Renal pelvis (tissue), 1 donor: ENCODE measurements at regions not wholly inside any gene's neighbourhood (a gene's known extent, or its start where the extent isn't known, plus 50 kb on each side); places are given as distances from the start of the nearest gene placed in this dataset.

Source experiments
- DNase-seq: peaks from one replicate; pipeline ENCODE4 v3.0.0-alpha.2; 2013

DNA sequence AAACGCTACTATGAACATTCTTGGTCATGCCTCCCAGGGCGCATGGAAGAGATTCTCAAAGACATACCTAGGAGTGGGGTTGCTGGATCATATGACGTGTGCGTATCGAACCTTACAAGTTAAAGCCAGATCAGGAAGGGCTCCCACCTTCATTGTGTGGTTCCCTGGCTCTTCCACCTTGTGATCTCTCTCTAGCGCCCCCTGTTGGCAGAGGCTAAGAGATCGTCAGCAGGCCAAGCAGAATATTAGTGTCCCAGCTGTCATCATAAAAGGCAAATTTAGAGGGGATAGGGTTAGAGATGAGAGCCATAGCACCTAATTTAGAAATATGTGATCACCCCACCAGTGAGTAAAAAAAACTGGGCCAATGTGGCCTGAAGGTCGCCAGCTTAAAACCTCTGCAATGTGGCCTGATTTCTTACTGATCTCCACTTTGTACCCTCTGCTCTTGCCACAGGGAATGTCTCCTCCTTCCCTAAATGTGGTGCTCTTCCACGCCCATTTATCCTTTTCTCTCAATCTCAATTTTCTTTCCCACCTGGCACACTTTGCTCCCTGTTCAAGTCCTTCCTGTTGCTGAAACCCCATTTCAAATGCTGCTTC, 91.7 kb upstream of the SHB start:
- DNase-seq = peak; percentile 30

- no peak for DNase-seq
Observed at GRCh38 chr9:38159599-38159998, 90.6 kb upstream of the SHB start.

DNA sequence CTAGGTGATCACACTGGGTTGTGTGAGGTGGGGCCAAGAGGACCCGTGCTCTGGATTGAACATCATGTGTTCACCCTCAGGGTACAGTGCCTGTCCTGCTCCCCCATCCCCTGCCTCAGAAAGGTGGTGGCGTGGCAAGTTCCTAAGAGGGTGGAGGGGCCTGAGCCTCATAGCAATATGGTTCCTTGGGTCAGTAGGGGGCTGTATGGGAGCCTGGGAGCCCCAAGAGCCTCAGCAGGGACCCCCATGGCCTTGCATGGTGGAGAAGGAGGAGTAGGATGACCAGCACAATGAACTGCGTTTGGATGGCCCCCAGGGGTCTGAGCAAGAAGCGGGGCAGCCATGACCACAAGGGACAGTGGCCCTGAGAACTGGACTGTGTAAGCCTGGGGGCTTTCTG, 89.6 kb upstream of the SHB start:
- DNase-seq = no peak

GRCh38 chr9:38157711-38158110, 88.7 kb upstream of the SHB start:
- DNase-seq = no peak

GRCh38 chr9:38154501-38155421, 85.7 kb upstream of the SHB start:
- no peak for DNase-seq

GRCh38 chr9:38153910-38154291, 84.9 kb upstream of the SHB start:
- DNase-seq = no peak

GRCh38 chr9:38153152-38153909, 84.3 kb upstream of the SHB start:
- DNase-seq = no peak

DNA sequence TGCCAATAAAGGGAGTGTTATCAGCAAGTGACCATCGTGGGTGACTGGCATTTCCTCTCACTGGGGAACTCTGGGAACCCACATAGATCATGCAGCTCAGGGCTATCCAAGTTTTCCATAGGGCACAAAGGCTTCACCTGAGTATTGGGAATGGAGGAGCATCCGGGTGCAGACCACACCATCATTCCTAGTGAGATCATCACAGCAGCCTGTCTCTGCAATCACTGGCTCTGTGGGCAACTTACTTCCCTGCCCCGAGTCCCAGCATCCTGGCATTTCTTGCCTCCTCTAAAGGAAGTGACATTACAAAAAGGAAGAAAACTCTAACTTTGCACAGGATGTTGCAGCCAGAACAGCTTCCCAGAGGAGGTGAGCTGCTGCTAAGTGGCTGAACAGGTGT, 80.6 kb upstream of the SHB start:
- DNase-seq = no peak

- DNase-seq = no peak
Observed at GRCh38 chr9:38146844-38147243, 77.8 kb upstream of the SHB start.

GRCh38 chr9:38145526-38146053, 76.6 kb upstream of the SHB start:
- DNase-seq = no peak

- no peak for DNase-seq
Observed at GRCh38 chr9:38144421-38144820, 75.4 kb upstream of the SHB start.

- no peak for DNase-seq
Observed at GRCh38 chr9:38141746-38142591, 72.9 kb upstream of the SHB start.

DNA sequence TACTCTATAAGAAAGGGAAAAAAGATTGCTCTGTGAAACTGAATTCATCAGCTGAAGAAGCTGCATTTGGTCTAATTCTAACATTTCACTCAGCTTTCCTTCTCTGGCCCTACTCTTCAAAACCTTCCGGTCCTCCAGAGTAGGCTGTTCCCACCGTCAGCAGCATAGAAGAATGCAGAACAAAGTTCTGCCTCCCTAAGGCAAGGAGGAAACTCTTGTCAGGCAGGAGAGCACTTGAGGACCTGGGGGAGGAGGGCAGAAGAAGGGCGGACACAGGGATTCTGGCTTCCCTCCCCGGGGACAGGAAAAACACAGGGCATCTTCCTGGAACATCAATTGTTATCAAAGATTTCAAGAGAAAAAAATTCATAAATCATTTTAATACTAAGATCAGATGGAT, 69.2 kb upstream of the SHB start:
- DNase-seq = no peak

- no peak for DNase-seq
Observed at GRCh38 chr9:38137342-38137741, 68.3 kb upstream of the SHB start.

GRCh38 chr9:38136386-38136785, 67.4 kb upstream of the SHB start:
- DNase-seq = no peak

GRCh38 chr9:38134611-38135237, 65.7 kb upstream of the SHB start:
- DNase-seq = no peak

GRCh38 chr9:38133595-38133994, 64.6 kb upstream of the SHB start:
- no peak for DNase-seq

DNA sequence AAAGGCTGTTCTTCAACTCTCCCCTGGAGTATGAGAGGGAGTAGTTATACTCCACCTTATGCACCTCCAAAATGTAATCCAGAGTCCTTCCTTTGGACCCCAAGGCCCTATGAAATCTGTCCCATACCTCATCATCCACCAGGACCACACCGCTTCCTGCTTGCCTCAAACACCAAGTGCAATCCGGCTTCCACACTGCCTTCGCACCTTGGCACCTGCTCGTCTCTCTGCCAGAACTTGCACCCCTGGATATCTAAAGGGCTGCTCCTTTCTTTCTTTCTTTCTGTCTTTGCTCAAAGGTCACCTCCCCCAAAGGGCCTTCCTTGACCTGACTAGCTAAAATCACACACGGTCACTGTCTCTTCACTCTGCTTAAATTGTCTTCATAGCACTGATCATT, 63.9 kb upstream of the SHB start:
- DNase-seq = no peak

- DNase-seq = no peak
Observed at GRCh38 chr9:38131729-38132128, 62.7 kb upstream of the SHB start.

DNA sequence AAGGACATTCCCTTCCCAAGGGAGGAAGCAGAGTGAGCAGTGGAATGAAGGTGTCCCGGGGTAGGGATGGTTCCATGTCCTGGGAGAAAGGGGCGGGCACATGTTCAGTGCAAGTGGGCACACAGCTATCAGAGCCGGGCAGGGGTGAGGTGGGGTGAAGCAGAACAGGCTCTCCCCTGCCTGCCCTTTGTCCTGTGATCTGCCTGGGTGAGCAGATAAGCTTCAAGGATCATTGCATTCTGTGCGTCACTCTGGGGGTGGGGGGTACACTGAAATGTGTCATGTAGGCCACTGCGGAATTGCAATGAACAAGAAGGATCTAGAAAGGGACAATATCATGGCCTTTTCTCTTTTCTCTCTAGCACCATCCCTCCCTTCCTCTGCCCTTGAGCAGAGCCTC, 61.7 kb upstream of the SHB start:
- no peak for DNase-seq

- no peak for DNase-seq
Observed at GRCh38 chr9:38129366-38129765, 60.3 kb upstream of the SHB start.
